Inflammatory macrophage treated with lipopolysaccharide for 1 hour (primary cell): ENCODE measurements at regions not wholly inside any gene's neighbourhood (a gene's known extent, or its start where the extent isn't known, plus 50 kb on each side); places are given as distances from the start of the nearest gene placed in this dataset.
A peak's percentile ranks its signal among the peaks of the same experiment; 100 is the strongest.

Experiments
- DNase-seq, 2 donors: peaks; one replicate each; pipeline ENCODE4 v3.0.0-alpha.2; 2020 to 2022

GRCh38 chr10:98332623-98333269 is 64.8 kb upstream of the LOXL4 start:
- no peak for DNase-seq

- peak; percentile 40 to 61 for DNase-seq
Observed at GRCh38 chr10:98331885-98332284, 63.9 kb upstream of the LOXL4 start.

- no peak for DNase-seq
Observed at GRCh38 chr10:98330987-98331386, 63.0 kb upstream of the LOXL4 start.

DNA sequence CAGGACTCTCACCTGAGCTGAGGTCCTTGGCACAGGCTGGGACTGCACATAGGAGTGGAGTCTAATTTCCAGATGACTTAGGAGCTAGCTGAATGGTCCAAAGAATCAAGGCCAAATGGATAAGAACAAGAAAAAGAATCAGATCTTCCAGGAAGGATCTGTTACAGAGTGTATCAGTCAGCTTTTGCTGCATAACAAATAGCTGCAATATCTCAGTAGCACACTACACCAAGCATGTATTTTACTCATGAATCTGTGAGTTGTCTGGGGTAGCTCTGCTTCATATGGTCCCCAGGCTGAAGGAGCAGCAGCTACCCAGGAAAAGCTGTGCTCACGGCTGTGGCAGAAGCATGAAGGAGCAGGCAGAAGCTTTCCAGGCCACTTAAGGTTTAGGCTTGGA is 60.6 kb upstream of the LOXL4 start:
- no peak for DNase-seq

DNA sequence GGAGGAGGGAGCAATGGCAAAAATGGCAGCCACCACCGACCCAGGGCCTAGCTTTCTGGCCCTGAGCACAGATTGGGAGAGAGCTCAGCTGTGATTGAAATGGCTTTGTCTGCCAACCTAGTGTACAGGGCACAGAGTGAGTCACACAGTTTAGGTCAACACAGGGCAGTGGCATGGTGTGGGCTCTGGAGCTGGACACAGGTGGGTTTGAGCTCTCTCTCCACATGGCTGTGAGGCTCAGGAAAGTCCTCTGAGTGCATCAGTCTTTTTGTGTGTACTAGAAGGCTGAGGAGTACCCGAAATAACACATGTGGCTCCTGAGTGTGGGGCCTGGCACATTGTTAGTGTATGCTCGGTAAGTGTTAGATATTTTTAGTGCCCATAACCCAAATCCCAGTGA is 60.2 kb upstream of the LOXL4 start:
- no peak for DNase-seq

DNA sequence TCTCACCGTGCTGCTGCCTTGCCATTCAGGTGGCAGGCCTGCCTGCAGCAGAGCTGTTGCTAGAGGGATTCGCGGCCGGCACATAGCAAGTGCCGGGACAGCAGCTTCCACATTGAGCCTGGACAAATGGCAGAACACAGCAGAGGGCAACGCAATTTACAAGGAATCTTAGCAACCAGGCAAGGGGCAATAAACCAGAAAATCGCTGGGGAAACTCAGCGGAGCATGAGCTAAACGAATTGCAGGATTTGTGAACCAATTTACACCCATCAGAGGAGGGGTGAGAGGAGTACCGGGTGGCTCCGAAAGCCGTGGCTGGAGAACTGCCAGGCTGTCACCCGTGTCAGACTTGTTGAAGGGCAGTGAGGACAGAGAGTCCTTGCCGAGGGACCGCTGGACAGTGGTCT is 58.6 kb upstream of the LOXL4 start:
- DNase-seq: no peak

DNA sequence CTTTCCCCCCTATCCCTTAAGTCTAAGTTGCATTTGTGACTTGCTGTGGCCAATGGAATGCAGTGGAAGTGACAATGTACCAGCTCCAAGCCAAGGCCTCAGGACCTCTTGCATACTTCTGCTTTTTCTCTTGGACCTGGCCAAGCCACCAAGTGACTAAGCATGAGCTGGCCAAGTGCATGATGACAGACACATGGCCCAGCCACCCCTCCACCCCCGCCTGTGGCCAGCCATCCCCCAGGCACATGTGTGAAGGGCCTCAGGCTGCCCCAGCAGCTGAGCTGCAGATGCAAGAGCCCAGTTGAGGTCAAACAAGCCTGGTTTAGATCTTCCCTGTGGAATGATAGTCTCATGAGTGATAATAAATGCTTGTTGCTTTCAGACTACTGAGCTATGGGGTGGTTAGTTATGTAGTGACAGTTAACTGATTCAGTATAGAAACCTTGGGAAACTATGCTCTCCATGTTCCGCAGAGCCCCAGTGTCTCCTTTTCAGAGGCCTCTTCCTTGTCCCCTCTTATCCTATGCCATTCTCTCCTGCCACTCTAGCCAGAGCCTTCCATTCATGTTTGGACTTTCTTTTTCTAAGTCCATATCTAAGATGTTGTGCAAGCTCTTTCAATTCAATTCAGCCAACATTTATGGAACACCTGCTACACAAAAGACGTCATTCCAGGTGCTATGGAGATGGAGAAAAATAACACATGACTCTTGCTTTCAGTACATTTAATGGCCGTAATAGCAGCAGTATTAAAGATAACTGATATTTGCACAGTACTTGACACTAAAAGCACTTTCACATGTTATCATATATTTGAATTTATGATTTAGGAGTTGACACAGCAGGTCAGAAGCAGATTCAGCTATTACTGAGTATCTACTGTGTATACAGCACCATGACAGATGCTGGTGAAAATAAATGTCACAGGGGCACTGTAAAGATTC is 55.5 kb upstream of the LOXL4 start:
- peak; percentile 90 to 95 for DNase-seq

DNA sequence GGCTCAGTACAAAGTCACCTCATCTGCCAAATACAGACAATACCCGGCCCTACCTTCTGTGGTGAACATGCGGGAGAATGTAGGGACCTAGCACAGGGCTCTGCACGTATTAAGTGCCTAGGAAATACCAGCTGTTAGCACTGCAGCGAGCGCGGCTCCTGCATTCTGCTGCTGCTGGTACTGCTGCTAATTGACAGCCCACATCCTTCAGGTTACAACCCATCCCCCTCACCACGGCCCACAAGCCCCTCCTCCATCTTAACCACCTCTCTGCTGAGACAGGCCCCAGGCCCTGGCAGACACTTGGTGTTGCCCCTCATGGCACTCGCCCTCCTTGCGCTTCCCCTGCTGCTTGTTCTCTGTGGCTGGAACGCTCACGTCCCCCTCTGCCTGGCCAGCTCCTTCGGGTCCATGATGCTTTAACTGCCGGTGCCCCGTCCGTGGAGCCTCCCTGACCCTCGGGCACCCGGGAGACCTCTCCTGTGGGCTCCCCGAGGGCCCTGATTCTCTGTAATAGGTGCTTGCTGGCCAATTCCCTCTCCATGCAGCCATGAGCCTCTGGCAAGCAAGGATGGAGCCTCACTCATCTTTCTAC is 53.3 kb upstream of the LOXL4 start:
- no peak for DNase-seq

DNA sequence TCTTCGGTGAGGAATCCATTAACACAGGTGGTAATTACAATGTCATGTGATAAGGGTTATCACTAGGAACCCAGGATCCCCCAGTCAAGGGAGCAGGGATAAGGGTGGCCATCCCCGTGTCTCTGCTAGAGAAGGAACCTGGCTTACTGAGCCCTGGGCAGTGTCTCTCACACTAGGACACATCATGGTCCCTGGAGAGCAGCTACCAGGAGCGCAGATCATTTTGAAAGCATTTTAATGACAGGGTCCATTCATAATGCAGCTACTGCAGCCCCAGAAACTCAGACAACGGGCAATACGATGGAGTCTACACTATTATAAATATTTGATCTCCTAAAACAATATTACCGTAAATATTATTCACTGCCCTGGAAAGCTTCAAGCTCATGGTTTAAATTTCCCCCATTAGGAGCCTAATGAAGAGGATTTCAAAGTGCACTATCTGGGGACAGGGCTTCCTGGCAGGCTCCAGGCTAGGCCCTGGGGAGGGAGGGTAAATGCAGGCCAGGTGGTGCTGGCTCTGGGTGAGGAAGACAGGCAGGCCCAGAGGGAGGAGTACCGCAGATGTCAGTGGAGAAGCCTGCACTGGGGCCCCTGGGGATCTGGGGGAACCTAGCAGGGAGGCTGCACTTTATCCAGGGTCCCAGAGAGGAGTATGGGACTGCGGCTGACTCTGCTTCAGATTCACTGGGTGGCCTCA is 52.6 kb upstream of the LOXL4 start:
- no peak for DNase-seq

DNA sequence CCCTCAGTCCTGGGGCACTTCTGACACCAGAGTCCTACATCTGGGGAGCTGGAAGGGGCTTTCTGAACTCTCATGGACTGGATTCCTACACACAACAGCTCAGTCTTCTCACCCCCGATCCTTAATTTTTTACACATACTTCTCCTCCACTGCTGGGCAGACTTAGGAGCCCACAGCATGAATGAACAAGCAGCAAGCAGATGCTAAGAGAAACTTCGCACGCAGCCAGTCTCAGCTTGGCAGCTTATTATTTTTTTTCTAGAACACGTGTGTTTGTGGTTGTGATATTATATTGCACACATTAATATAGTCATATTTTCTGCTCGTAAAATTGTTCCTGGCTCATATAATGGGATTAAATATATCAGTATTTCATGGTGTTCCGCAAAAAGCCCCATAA is 50.9 kb upstream of the LOXL4 start:
- no peak for DNase-seq
